ENCODE measurements at regions not wholly inside any gene's neighbourhood (a gene's known extent, or its start where the extent isn't known, plus 50 kb on each side); places are given as distances from the start of the nearest gene placed in this dataset.

GRCh38 chr16:86063760-86064405 is 164.9 kb downstream of the IRF8 start:
- DNase-seq = no peak

- no peak for DNase-seq
These were observed 165.7 kb downstream of the IRF8 start for GRCh38 chr16:86064431-86065250.

GRCh38 chr16:86065711-86066110 is 166.7 kb downstream of the IRF8 start:
- DNase-seq = no peak

- DNase-seq = no peak
These were observed 167.8 kb downstream of the IRF8 start for GRCh38 chr16:86066811-86067210.

- DNase-seq = no peak
These were observed 168.6 kb downstream of the IRF8 start for GRCh38 chr16:86067516-86067915.

- DNase-seq = no peak
These were observed 169.0 kb downstream of the IRF8 start for GRCh38 chr16:86067936-86068335.

GRCh38 chr16:86068722-86069121 is 169.8 kb downstream of the IRF8 start:
- DNase-seq = no peak

- no peak for DNase-seq
These were observed 170.9 kb downstream of the IRF8 start for GRCh38 chr16:86069736-86070298.

- DNase-seq = no peak
These were observed 171.5 kb downstream of the IRF8 start for GRCh38 chr16:86070484-86070883.

- no peak for DNase-seq
These were observed 172.0 kb downstream of the IRF8 start for GRCh38 chr16:86070971-86071370.

- no peak for DNase-seq
These were observed 172.8 kb downstream of the IRF8 start for GRCh38 chr16:86071611-86072240.

GRCh38 chr16:86072328-86073102 is 173.6 kb downstream of the IRF8 start:
- DNase-seq = peak; percentile 64

- no peak for DNase-seq
These were observed 174.2 kb downstream of the IRF8 start for GRCh38 chr16:86073103-86073625.

GRCh38 chr16:86073763-86074493 is 175.0 kb downstream of the IRF8 start:
- no peak for DNase-seq

- no peak for DNase-seq
These were observed 175.9 kb downstream of the IRF8 start for GRCh38 chr16:86074651-86075487.

- DNase-seq = no peak
These were observed 176.5 kb downstream of the IRF8 start for GRCh38 chr16:86075488-86075785.

GRCh38 chr16:86075839-86076440 is 177.0 kb downstream of the IRF8 start:
- no peak for DNase-seq

- DNase-seq = no peak
These were observed 177.6 kb downstream of the IRF8 start for GRCh38 chr16:86076606-86077005.

- no peak for DNase-seq
These were observed 178.4 kb downstream of the IRF8 start for GRCh38 chr16:86077243-86077940.

GRCh38 chr16:86078121-86078600 is 179.2 kb downstream of the IRF8 start:
- no peak for DNase-seq

Data from activated CD8-positive, alpha-beta memory T cell treated with anti-CD3 and anti-CD28 coated beads, Interleukin-2, amount 50 U/mL, for 48 hours (primary cell).